HCT116 (cell line): ENCODE measurements at regions not wholly inside any gene's neighbourhood (a gene's known extent, or its start where the extent isn't known, plus 50 kb on each side); places are given as distances from the start of the nearest gene placed in this dataset.

Experiments
- ATAC-seq: fragments of 200-7000 bp; cut with Tn5 transposase; 2 replicates; pipeline ENCODE4 v1.9.1; 2020; ENCODE audit warnings: mild to moderate bottlenecking, moderate library complexity
- BruUV-seq: library from RNA; stranded (reverse); fragments of 400-500 nt; replicated peaks from 2 replicates; lab custom pipeline; 2021; lab: Mats Ljungman, UMichigan
- CTCF ChIA-PET: fragments of 300-600 bp; sonication (Branson Sonifier 250); formaldehyde crosslinking; loops from one replicate; lab custom pipeline; 2021; ENCODE audit warnings: antibody characterized with exemption; lab: Charles Lee
- POLR2A ChIA-PET: fragments of 300-600, 350-600 bp; sonication (Branson Sonifier 250); formaldehyde crosslinking; loops from one replicate; lab custom pipeline; 2021; ENCODE audit warnings: antibody characterized with exemption; lab: Charles Lee
- RAD21 ChIA-PET, 2 experiments: fragments of 300-600 bp; sonication (Branson Sonifier 250); formaldehyde crosslinking; loops; one replicate each; lab custom pipeline; 2023; ENCODE audit warnings: low total read pairs in 2 of 2; ENCODE audit not compliant: uncharacterized antibody in 2 of 2, unreplicated experiment in 2 of 2, low non-redundant PET in 1 of 2; lab: Charles Lee
- DNase-seq: peaks from one replicate; pipeline ENCODE4 v3.0.0-alpha.2; 2010; ENCODE audit warnings: low read depth, low spot score
- H2AFZ ChIP-seq: fragments of 200-600 bp; shearing (Covaris generic), sonication (generic); 2 replicates; pipeline ENCODE4 v1.6.1; 2017; ENCODE audit warnings: low read depth, mixed run types, mixed read lengths, antibody characterized with exemption, low read length; ENCODE audit not compliant: poor library complexity, severe bottlenecking
- H3K27ac ChIP-seq: 2 replicates; pipeline ENCODE4 v1.5.1; 2012; ENCODE audit warnings: low read depth, low read length
- H3K27me3 ChIP-seq: fragments of 200-600 bp; sonication (generic); 2 replicates; pipeline ENCODE4 v1.6.1; 2016; ENCODE audit warnings: mixed run types, low read length, mixed read lengths; ENCODE audit not compliant: insufficient read depth
- H3K36me3 ChIP-seq, 2 experiments: fragments of 200-500 bp in 1 of 2; fragments of 200-600 bp in 1 of 2; sonication (Bioruptor generic) in 1 of 2; sonication (generic) in 1 of 2; 2 replicates each; pipeline versions ENCODE4 v1.5.1 to v1.6.1; 2014 to 2016; ENCODE audit warnings: low read length in 2 of 2, inconsistent platforms in 1 of 2, mixed read lengths in 1 of 2, mixed run types in 1 of 2; ENCODE audit not compliant: insufficient read depth in 2 of 2, control insufficient read depth in 1 of 2
- H3K4me1 ChIP-seq, 2 experiments: fragments of 200-600 bp in 1 of 2; sonication (generic) in 1 of 2; 2 replicates each; pipeline versions ENCODE4 v1.5.1 to v1.6.1; 2012 to 2017; ENCODE audit warnings: low read length in 2 of 2, inconsistent platforms in 1 of 2, mild to moderate bottlenecking in 1 of 2, mixed read lengths in 1 of 2, mixed run types in 1 of 2, moderate library complexity in 1 of 2; ENCODE audit not compliant: insufficient read depth in 2 of 2, control insufficient read depth in 1 of 2
- H3K4me2 ChIP-seq: fragments of 200-600 bp; sonication (generic); 2 replicates; pipeline ENCODE4 v1.6.1; 2017; ENCODE audit warnings: mixed run types, low read length, mixed read lengths
- H3K4me3 ChIP-seq, 2 experiments: fragments of 200-600 bp in 1 of 2; sonication (generic) in 1 of 2; replicated peaks in 1 of 2; 2 replicates each; pipeline ENCODE4 v1.5.1; 2011 to 2016; ENCODE audit warnings: low read length in 2 of 2, control low read depth in 1 of 2, low read depth in 1 of 2, mild to moderate bottlenecking in 1 of 2, mixed read lengths in 1 of 2, mixed run types in 1 of 2
- H3K79me2 ChIP-seq: fragments of 200-600 bp; sonication (generic); 2 replicates; pipeline ENCODE4 v1.6.1; 2017; ENCODE audit warnings: mild to moderate bottlenecking, mixed run types, low read length, moderate library complexity, mixed read lengths; ENCODE audit not compliant: insufficient read depth
- H3K9ac ChIP-seq: fragments of 200-600 bp; sonication (generic); 2 replicates; pipeline ENCODE4 v1.6.1; 2016; ENCODE audit warnings: low read length, mixed read lengths
- H3K9me2 ChIP-seq: fragments of 200-600 bp; sonication (generic), shearing (Covaris generic); 2 replicates; pipeline ENCODE4 v1.6.1; 2017; ENCODE audit warnings: mixed run types, mild to moderate bottlenecking, moderate library complexity; ENCODE audit not compliant: insufficient read depth
- H3K9me3 ChIP-seq, 2 experiments: fragments of 200-500 bp in 1 of 2; fragments of 200-600 bp in 1 of 2; sonication (Bioruptor generic) in 1 of 2; sonication (generic) in 1 of 2; 2 replicates each; pipeline ENCODE4 v1.6.1; 2014 to 2017; ENCODE audit warnings: low read length in 2 of 2, mixed read lengths in 2 of 2, inconsistent platforms in 1 of 2, low read depth in 1 of 2, mild to moderate bottlenecking in 1 of 2, mixed run types in 1 of 2, moderate library complexity in 1 of 2; ENCODE audit not compliant: control insufficient read depth in 1 of 2, insufficient read depth in 1 of 2
- H4K20me1 ChIP-seq: fragments of 200-600 bp; sonication (generic), shearing (Covaris generic); 2 replicates; pipeline ENCODE4 v1.6.1; 2017; ENCODE audit warnings: mixed run types, mild to moderate bottlenecking, moderate library complexity; ENCODE audit not compliant: insufficient read depth
- CEBPB ChIP-seq: IDR thresholded peaks from 2 replicates; pipeline ENCODE4 v1.6.1; 2012; ENCODE audit warnings: low read depth
- EGR1 ChIP-seq: IDR thresholded peaks from 2 replicates; pipeline ENCODE4 v1.6.1; 2012; ENCODE audit warnings: low read depth
- ELF1 ChIP-seq: IDR thresholded peaks from 2 replicates; pipeline ENCODE4 v1.6.1; 2012; ENCODE audit warnings: low read depth, borderline replicate concordance
- EZH2 ChIP-seq: fragments of 200-600 bp; sonication (generic); IDR thresholded peaks from 2 replicates; pipeline ENCODE4 v1.6.1; 2017; ENCODE audit warnings: antibody characterized with exemption, mixed run types
- FOSL1 ChIP-seq: IDR thresholded peaks from 2 replicates; pipeline ENCODE4 v1.6.1; 2012; ENCODE audit warnings: low read depth
- POLR2A ChIP-seq: IDR thresholded peaks from 2 replicates; pipeline ENCODE4 v1.7.0; 2011; ENCODE audit warnings: borderline replicate concordance; ENCODE audit not compliant: insufficient read depth, insufficient read length; ENCODE audit errors: extremely low read depth
- POLR2AphosphoS5 ChIP-seq: IDR thresholded peaks from 2 replicates; pipeline ENCODE4 v1.6.1; 2011; ENCODE audit warnings: mild to moderate bottlenecking, low read depth, low read length, moderate library complexity
- REST ChIP-seq: IDR thresholded peaks from 2 replicates; pipeline ENCODE4 v1.6.1; 2012; ENCODE audit warnings: low read depth
- SIN3A ChIP-seq: IDR thresholded peaks from 2 replicates; pipeline ENCODE4 v1.6.1; 2012; ENCODE audit warnings: low read depth
- SP1 ChIP-seq: IDR thresholded peaks from 2 replicates; pipeline ENCODE4 v1.6.1; 2012; ENCODE audit warnings: low read depth
- SRF ChIP-seq: IDR thresholded peaks from 2 replicates; pipeline ENCODE4 v1.6.1; 2012; ENCODE audit warnings: low read depth
- YY1 ChIP-seq: IDR thresholded peaks from 2 replicates; pipeline ENCODE4 v1.6.1; 2011; ENCODE audit warnings: low read length, low read depth, moderate library complexity, mild to moderate bottlenecking; ENCODE audit not compliant: insufficient replicate concordance; ENCODE audit errors: extremely low read depth
- ZFX ChIP-seq: fragments of 450-650 bp; IDR thresholded peaks from 2 replicates; pipeline ENCODE4 v1.6.1; 2017
- intact Hi-C: fragments of 100-400 bp; cut with micrococcal nuclease; formaldehyde crosslinking; loops from 2 replicates; pipeline ENCODE4 v1.10.0; 2022

GRCh38 chr10:59098831-59099452, 77.5 kb upstream of the PHYHIPL start (continued):
- no peak for TF ChIP-seq EZH2
- TF ChIP-seq ELF1, result no peak

- ATAC-seq, result no peak
- no peaks in the 10 kb centered on the region for H4K20me1 ChIP-seq
- CTCF ChIA-PET, result no interaction called here
- TF ChIP-seq CEBPB (no peak), POLR2AphosphoS5 (no peak), FOSL1 (no peak), ZFX (no peak), REST (no peak), YY1 (no peak), SP1 (no peak), EGR1 (no peak), ELF1 (no peak), SIN3A (no peak), SRF (no peak), EZH2 (no peak), POLR2A (no peak)
- TF ChIP-seq, all 23 proteins: peak for 0
- Histone ChIP-seq H3K4me1 (no peaks in the 10 kb centered on the region), H3K9me2 (no peaks in the 10 kb centered on the region), H3K4me3 (no peak overlapping the region), H3K4me2 (no peak overlapping the region), H3K9me3 (no peaks in the 10 kb centered on the region), H3K36me3 (no peaks in the 10 kb centered on the region), H2AFZ (no peak overlapping the region), H3K27ac (no peak overlapping the region), H3K9ac (no peak overlapping the region), H3K79me2 (no peaks in the 10 kb centered on the region), H3K27me3 (no peaks in the 10 kb centered on the region)
- BruUV-seq, result no TSS peak
- DNase-seq, result no peak
- ChIA-PET RAD21 (no interaction called here), POLR2A (no interaction called here)
- intact Hi-C loops, result no loop called here
These were observed 77.0 kb upstream of the PHYHIPL start for GRCh38 chr10:59099481-59099880.
